Stomach (tissue), 8 donors: ENCODE measurements at regions not wholly inside any gene's neighbourhood (a gene's known extent, or its start where the extent isn't known, plus 50 kb on each side); places are given as distances from the start of the nearest gene placed in this dataset.

ENCODE experiments used
- DNase-seq, 2 donors: peaks; one replicate each; pipeline versions ENCODE4 v3.0.0 to v3.0.0-alpha.2; 2013 to 2019
- H3K27ac ChIP-seq, 5 donors: fragments of 200-600 bp in 4 of 5; sonication (generic) in 4 of 5; one replicate each; pipeline ENCODE4 v1.5.1; 2013 to 2019; ENCODE audit warnings: mild to moderate bottlenecking in 1 of 5, moderate library complexity in 1 of 5
- H3K27me3 ChIP-seq, 3 donors: fragments of 200-600 bp; sonication (generic); one replicate each; pipeline ENCODE4 v1.5.1; 2017 to 2019; ENCODE audit warnings: mixed run types in 1 of 3
- H3K36me3 ChIP-seq, 4 donors: fragments of 200-600 bp; sonication (generic); 1 replicate in 3 of 4; 2 replicates in 1 of 4; pipeline ENCODE4 v1.5.1; 2016 to 2019
- H3K4me1 ChIP-seq, 4 donors: fragments of 200-600 bp; sonication (generic); one replicate each; pipeline ENCODE4 v1.5.1; 2016 to 2019
- H3K4me3 ChIP-seq, 4 donors: fragments of 200-600 bp; sonication (generic) in 3 of 4; one replicate each; pipeline ENCODE4 v1.5.1; 2016 to 2019; ENCODE audit warnings: mild to moderate bottlenecking in 1 of 4
- H3K9me3 ChIP-seq, 4 donors: fragments of 200-600 bp; sonication (generic); one replicate each; pipeline ENCODE4 v1.5.1; 2016 to 2019
- CTCF ChIP-seq, 7 experiments: fragments of 450-650 bp in 4 of 7; fragments of 200-600 bp in 3 of 7; sonication (generic) in 3 of 7; IDR thresholded peaks; one replicate each; pipeline ENCODE4 v1.5.1; 2016 to 2019; ENCODE audit warnings: antibody characterized with exemption in 7 of 7, control low read depth in 2 of 7, mild to moderate bottlenecking in 1 of 7
- EP300 ChIP-seq: sonication (generic); formaldehyde crosslinking; IDR thresholded peaks from one replicate; pipeline ENCODE4 v1.6.1; 2017; ENCODE audit warnings: antibody characterized with exemption
- POLR2A ChIP-seq, 4 donors: fragments of 450-650 bp; IDR thresholded peaks; one replicate each; pipeline ENCODE4 v1.6.1; 2016; ENCODE audit warnings: antibody characterized with exemption in 4 of 4, control low read depth in 2 of 4, mild to moderate bottlenecking in 1 of 4, moderate library complexity in 1 of 4
- POLR2AphosphoS5 ChIP-seq, 3 donors: sonication (generic); formaldehyde crosslinking; IDR thresholded peaks; one replicate each; pipeline ENCODE4 v1.6.1; 2016; ENCODE audit warnings: antibody characterized with exemption in 3 of 3
- WGBS, 5 donors: extraction: QIAGEN DNeasy Blood & Tissue Kit in 3 of 5; methylation state at CpG; one replicate each; pipeline versions ENCODE4 v1.1.5 to v1.1.7; 2013 to 2018; 5-methylcytosine and 5-hydroxymethylcytosine counted together
- intact Hi-C: fragments of 100-400 bp; cut with DNase I; formaldehyde crosslinking; loops from one replicate; pipeline ENCODE4 v1.15.1; 2023; ENCODE audit warnings: low total_unique reads
- donor health status: healthy with polysubstance abuse.
- donor health status: Bipolar disorder and iron deficiency.
- donor health status: healthy.

GRCh38 chr2:153136216-153136615, 342.3 kb downstream of the RPRM start:
- 60 to 74% (median 67%) methylated on average over 2 of the region's 2 CpGs for WGBS, 5 donors
- Histone ChIP-seq H3K27ac (no peak overlapping the region), H3K27me3 (no peaks in the 10 kb centered on the region), H3K4me1 (no peaks in the 10 kb centered on the region), H3K36me3 (no peaks in the 10 kb centered on the region), H3K4me3 (no peak overlapping the region), H3K9me3 (no peaks in the 10 kb centered on the region)
- no peak for DNase-seq
- TF ChIP-seq POLR2AphosphoS5 (IDR thresholded peaks at IDR 0.05) (no peak), POLR2A (IDR thresholded peaks at IDR 0.05) (no peak), CTCF (IDR thresholded peaks at IDR 0.05) (no peak), EP300 (no peak)
- intact Hi-C loops, result no loop called here

- Histone ChIP-seq H3K27me3 (no peaks in the 10 kb centered on the region), H3K4me1 (no peaks in the 10 kb centered on the region), H3K9me3 (no peaks in the 10 kb centered on the region), H3K27ac (no peak overlapping the region), H3K36me3 (no peaks in the 10 kb centered on the region), H3K4me3 (no peak overlapping the region)
- WGBS, 5 donors, result 69 to 87% (median 81%) methylated on average over 1 of the region's 1 CpG
- intact Hi-C loops, result no loop called here
- DNase-seq, result no peak
- no peak for TF ChIP-seq CTCF (IDR thresholded peaks at IDR 0.05)
- TF ChIP-seq POLR2A (IDR thresholded peaks at IDR 0.05), result no peak
- TF ChIP-seq EP300, result no peak
- no peak for TF ChIP-seq POLR2AphosphoS5 (IDR thresholded peaks at IDR 0.05)
Observed at GRCh38 chr2:153134725-153135124, 343.8 kb downstream of the RPRM start.

- Histone ChIP-seq H3K27me3 (no peaks in the 10 kb centered on the region), H3K36me3 (no peaks in the 10 kb centered on the region), H3K9me3 (no peaks in the 10 kb centered on the region), H3K4me1 (no peaks in the 10 kb centered on the region), H3K27ac (no peak overlapping the region), H3K4me3 (no peak overlapping the region)
- 53 to 78% (median 60%) methylated on average over 4 of the region's 4 CpGs for WGBS, 5 donors
- DNase-seq, result no peak
- intact Hi-C loops, result no loop called here
- TF ChIP-seq POLR2A (IDR thresholded peaks at IDR 0.05) (no peak), CTCF (IDR thresholded peaks at IDR 0.05) (no peak), POLR2AphosphoS5 (IDR thresholded peaks at IDR 0.05) (no peak), EP300 (no peak)
Observed at GRCh38 chr2:153133716-153134115, 344.8 kb downstream of the RPRM start.

- WGBS, 5 donors, result 80 to 89% (median 81%) methylated on average over 3 of the region's 3 CpGs
- no peak for DNase-seq
- no peak for TF ChIP-seq POLR2A (IDR thresholded peaks at IDR 0.05)
- TF ChIP-seq CTCF (IDR thresholded peaks at IDR 0.05), result no peak
- TF ChIP-seq POLR2AphosphoS5 (IDR thresholded peaks at IDR 0.05), result no peak
- no peak for TF ChIP-seq EP300
- Histone ChIP-seq H3K27ac (no peak overlapping the region), H3K4me3 (no peak overlapping the region), H3K27me3 (no peaks in the 10 kb centered on the region), H3K4me1 (no peaks in the 10 kb centered on the region), H3K9me3 (no peaks in the 10 kb centered on the region), H3K36me3 (no peaks in the 10 kb centered on the region)
- intact Hi-C loops, result no loop called here
Observed at GRCh38 chr2:153132418-153132817, 346.1 kb downstream of the RPRM start.
